Right cardiac atrium (tissue), 5 donors: ENCODE measurements at regions not wholly inside any gene's neighbourhood (a gene's known extent, or its start where the extent isn't known, plus 50 kb on each side); places are given as distances from the start of the nearest gene placed in this dataset.
"Not testable (repeated sequence)": the region's sequence is repeated elsewhere in the genome, so short reads cannot be mapped to it uniquely, and the experiment has no call there.

ENCODE experiments used
- ATAC-seq, 2 donors: fragments of 200-7000 bp; cut with Tn5 transposase; one replicate each; pipeline versions ENCODE4 v1.8.0 to v1.9.1; 2020; ENCODE audit warnings: moderate library complexity in 2 of 2, mild to moderate bottlenecking in 1 of 2
- DNase-seq, 3 donors: peaks; one replicate each; pipeline ENCODE4 v3.0.0-alpha.2; 2020
- H3K27ac ChIP-seq: one replicate; pipeline ENCODE4 v1.5.1; 2013; ENCODE audit warnings: mild to moderate bottlenecking, low read length, control low read depth, moderate library complexity
- H3K27me3 ChIP-seq: one replicate; pipeline ENCODE4 v1.6.1; 2013; ENCODE audit not compliant: control insufficient read depth, insufficient read depth
- H3K4me1 ChIP-seq: one replicate; pipeline ENCODE4 v1.6.1; 2013; ENCODE audit warnings: low read length; ENCODE audit not compliant: control insufficient read depth, insufficient read depth
- H3K4me3 ChIP-seq: one replicate; pipeline ENCODE4 v1.5.1; 2013; ENCODE audit warnings: low read length, control low read depth
- H3K9me3 ChIP-seq: one replicate; pipeline ENCODE4 v1.6.1; 2013; ENCODE audit warnings: low read length; ENCODE audit not compliant: control insufficient read depth
- WGBS: extraction: QIAGEN DNeasy Blood & Tissue Kit; methylation state at CpG from one replicate; pipeline ENCODE4 v1.1.7; 2013; 5-methylcytosine and 5-hydroxymethylcytosine counted together
- intact Hi-C, 4 donors: fragments of 100-400 bp; cut with DNase I; formaldehyde crosslinking; loops; one replicate each; pipeline versions ENCODE4 v1.11.0 to v1.14.0; 2022 to 2023
- donor health status: healthy with polysubstance abuse.
- donor health status: DM: no; HTN: yes; CAD: no.
- donor health status: DM: no; HTN: no; CAD: no.
- donor health status: DM: no; HTN: yes; CAD: no; lungs with severe emphysema.
- donor health status: DM: yes; HTN: yes; CAD: no.

- no peaks in the 10 kb centered on the region for H3K4me1 ChIP-seq
- ATAC-seq (no peak), DNase-seq (no peak)
- H3K9me3 ChIP-seq, result no peaks in the 10 kb centered on the region
- H3K27ac ChIP-seq, result no peak overlapping the region
- intact Hi-C loops, result no loop called here
- H3K4me3 ChIP-seq, result no peak overlapping the region
- no peaks in the 10 kb centered on the region for H3K27me3 ChIP-seq
- WGBS, result 89% methylated on average over 2 of the region's 2 CpGs
Measured at GRCh38 chr7:94769724-94770123, 113.8 kb upstream of the SGCE start.

GRCh38 chr7:94778711-94779459, 123.0 kb upstream of the SGCE start:
- H3K27ac ChIP-seq, result no peak overlapping the region
- H3K4me1 ChIP-seq, result no peaks in the 10 kb centered on the region

GRCh38 chr7:94779861-94780260, 123.9 kb upstream of the SGCE start:
- DNase-seq (no peak), ATAC-seq (no peak)
- WGBS, result 59% methylated on average over 1 of the region's 1 CpG
- intact Hi-C loops, result no loop called here
- no peak overlapping the region for H3K4me3 ChIP-seq
- H3K27me3 ChIP-seq, result no peaks in the 10 kb centered on the region
- H3K4me1 ChIP-seq, result no peaks in the 10 kb centered on the region
- H3K27ac ChIP-seq, result no peak overlapping the region
- H3K9me3 ChIP-seq, result no peaks in the 10 kb centered on the region

More at GRCh38 chr7:94778711-94779459, 123.0 kb upstream of the SGCE start:
- DNase-seq (no peak), ATAC-seq (peak in 1 of 2 donors; percentile 67)
- WGBS, result 23% methylated on average over 3 of the region's 3 CpGs
- H3K27me3 ChIP-seq, result no peaks in the 10 kb centered on the region
- no peaks in the 10 kb centered on the region for H3K9me3 ChIP-seq
- no peak overlapping the region for H3K4me3 ChIP-seq
- intact Hi-C loops, result no loop called here

- Histone ChIP-seq H3K9me3 (no peaks in the 10 kb centered on the region), H3K4me3 (no peak overlapping the region), H3K27me3 (no peaks in the 10 kb centered on the region), H3K4me1 (no peaks in the 10 kb centered on the region), H3K27ac (no peak overlapping the region)
- intact Hi-C loops, result no loop called here
- DNase-seq (no peak), ATAC-seq (no peak)
- WGBS, result 69% methylated on average over 2 of the region's 2 CpGs
Measured at GRCh38 chr7:94781236-94781635, 125.3 kb upstream of the SGCE start.

GRCh38 chr7:94782777-94783176, 124.6 kb upstream of the PPP1R9A start:
- Histone ChIP-seq H3K27ac (no peak overlapping the region), H3K27me3 (no peaks in the 10 kb centered on the region), H3K9me3 (no peaks in the 10 kb centered on the region), H3K4me1 (no peaks in the 10 kb centered on the region), H3K4me3 (no peak overlapping the region)
- WGBS, result 88% methylated on average over 8 of the region's 8 CpGs
- intact Hi-C loops, result no loop called here
- no peak for DNase-seq
- no peak for ATAC-seq

- DNase-seq (no peak), ATAC-seq (no peak)
- no peaks in the 10 kb centered on the region for H3K27me3 ChIP-seq
- 51% methylated on average over 1 of the region's 1 CpG for WGBS
- no peaks in the 10 kb centered on the region for H3K4me1 ChIP-seq
- H3K27ac ChIP-seq, result no peak overlapping the region
- no peak overlapping the region for H3K4me3 ChIP-seq
- H3K9me3 ChIP-seq, result no peaks in the 10 kb centered on the region
- intact Hi-C loops, result no loop called here
Measured at GRCh38 chr7:94787285-94787684, 120.1 kb upstream of the PPP1R9A start.

- H3K27me3 ChIP-seq, H3K9me3 ChIP-seq, intact Hi-C loops, H3K27ac ChIP-seq, DNase-seq, H3K4me3 ChIP-seq, ATAC-seq, H3K4me1 ChIP-seq: not testable (repeated sequence)
- WGBS, result 86% methylated on average over 3 of the region's 3 CpGs
Measured at GRCh38 chr7:94788378-94788777, 119.0 kb upstream of the PPP1R9A start.

- H3K9me3 ChIP-seq, result no peaks in the 10 kb centered on the region
- intact Hi-C loops, result no loop called here
- ATAC-seq (no peak), DNase-seq (no peak)
- H3K27me3 ChIP-seq, result no peaks in the 10 kb centered on the region
- H3K27ac ChIP-seq, result no peak overlapping the region
- no peaks in the 10 kb centered on the region for H3K4me1 ChIP-seq
- no peak overlapping the region for H3K4me3 ChIP-seq
- WGBS, result 74% methylated on average over 2 of the region's 2 CpGs
Measured at GRCh38 chr7:94792241-94792640, 115.2 kb upstream of the PPP1R9A start.

- WGBS, result 93% methylated on average over 6 of the region's 6 CpGs
Measured at GRCh38 chr7:94797404-94797803, 110.0 kb upstream of the PPP1R9A start.

GRCh38 chr7:94803821-94804220, 103.6 kb upstream of the PPP1R9A start:
- DNase-seq (no peak), ATAC-seq (no peak)
- WGBS, result 94% methylated on average over 2 of the region's 2 CpGs
- Histone ChIP-seq H3K4me3 (no peak overlapping the region), H3K27me3 (no peaks in the 10 kb centered on the region), H3K9me3 (no peaks in the 10 kb centered on the region), H3K27ac (no peak overlapping the region), H3K4me1 (no peaks in the 10 kb centered on the region)
- intact Hi-C loops, result no loop called here

More at GRCh38 chr7:94797404-94797803, 110.0 kb upstream of the PPP1R9A start:
- H3K27ac ChIP-seq, ATAC-seq, H3K9me3 ChIP-seq, H3K4me3 ChIP-seq, intact Hi-C loops, H3K27me3 ChIP-seq, H3K4me1 ChIP-seq, DNase-seq: not testable (repeated sequence)

GRCh38 chr7:94808673-94809072, 98.7 kb upstream of the PPP1R9A start:
- H3K27ac ChIP-seq, ATAC-seq, DNase-seq, H3K27me3 ChIP-seq, H3K4me3 ChIP-seq, H3K9me3 ChIP-seq, intact Hi-C loops, H3K4me1 ChIP-seq: not testable (repeated sequence)
- 86% methylated on average over 1 of the region's 1 CpG for WGBS

- intact Hi-C loops, result no loop called here
- no peak for ATAC-seq
Measured at GRCh38 chr7:94810496-94810895, 96.9 kb upstream of the PPP1R9A start.

More at GRCh38 chr7:94810496-94810895, 96.9 kb upstream of the PPP1R9A start:
- no peak overlapping the region for H3K27ac ChIP-seq
- no peak overlapping the region for H3K4me3 ChIP-seq
- 68% methylated on average over 3 of the region's 3 CpGs for WGBS
- no peaks in the 10 kb centered on the region for H3K9me3 ChIP-seq
- no peaks in the 10 kb centered on the region for H3K4me1 ChIP-seq
- H3K27me3 ChIP-seq, result no peaks in the 10 kb centered on the region
- no peak for DNase-seq
